ENCODE measurements at regions not wholly inside any gene's neighbourhood (a gene's known extent, or its start where the extent isn't known, plus 50 kb on each side); places are given as distances from the start of the nearest gene placed in this dataset.

DNA sequence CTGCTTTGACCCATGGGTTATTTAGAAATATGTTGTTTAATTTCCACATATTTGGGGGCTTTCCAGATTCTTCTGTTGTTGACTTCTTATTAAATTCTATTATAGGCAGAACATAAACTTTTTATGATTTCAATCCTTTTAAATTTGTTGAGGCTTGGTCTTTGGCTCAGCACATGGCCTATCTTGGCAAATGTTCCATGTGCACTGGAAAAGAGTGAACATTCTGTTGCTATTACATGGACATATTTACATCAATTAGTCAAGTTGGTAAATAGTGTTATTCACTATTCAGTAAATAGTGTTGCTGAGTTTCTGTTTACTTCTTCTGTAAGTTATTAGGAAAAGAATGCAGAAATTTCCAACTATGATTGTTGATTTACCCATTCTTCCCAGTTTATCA is 75.4 kb downstream of the ETS2 start:
- TF ChIP-seq JUND (IDR thresholded peaks at IDR 0.05; ENCODE audit: low read depth), result no peak
- in situ Hi-C loops (cut with HindIII; ENCODE audit: low pct_unique_long_range_greater_than_20kb, low sequenced_read_pairs), result no loop called here

DNA sequence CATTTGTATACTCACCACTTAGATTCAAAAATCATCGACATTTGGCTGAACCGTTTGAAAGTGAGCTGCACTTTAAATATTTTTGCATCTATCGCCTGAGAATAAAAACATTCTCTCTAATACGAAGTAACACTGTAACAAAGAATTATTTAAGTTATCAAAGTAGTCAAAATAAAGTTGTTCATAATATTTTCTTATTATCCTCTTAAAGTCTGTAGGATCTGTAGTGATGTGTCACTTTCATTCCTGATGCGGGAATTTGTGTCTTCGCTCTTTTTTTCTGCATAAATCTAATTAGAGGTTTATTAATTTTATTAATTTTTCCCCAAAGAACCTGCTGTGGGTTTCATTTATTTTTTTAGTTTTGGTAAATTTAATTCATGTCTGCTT is 74.8 kb downstream of the ETS2 start:
- in situ Hi-C loops (cut with HindIII; ENCODE audit: low pct_unique_long_range_greater_than_20kb, low sequenced_read_pairs), result no loop called here
- no peak for DNase-seq (ENCODE audit: low read depth in 1 of 2, low spot score in 1 of 2)
- no peak for TF ChIP-seq JUND (IDR thresholded peaks at IDR 0.05; ENCODE audit: low read depth)

More for the DNA sequence above, 75.4 kb downstream of the ETS2 start:
- no peak for DNase-seq (ENCODE audit: low read depth in 1 of 2, low spot score in 1 of 2)

DNA sequence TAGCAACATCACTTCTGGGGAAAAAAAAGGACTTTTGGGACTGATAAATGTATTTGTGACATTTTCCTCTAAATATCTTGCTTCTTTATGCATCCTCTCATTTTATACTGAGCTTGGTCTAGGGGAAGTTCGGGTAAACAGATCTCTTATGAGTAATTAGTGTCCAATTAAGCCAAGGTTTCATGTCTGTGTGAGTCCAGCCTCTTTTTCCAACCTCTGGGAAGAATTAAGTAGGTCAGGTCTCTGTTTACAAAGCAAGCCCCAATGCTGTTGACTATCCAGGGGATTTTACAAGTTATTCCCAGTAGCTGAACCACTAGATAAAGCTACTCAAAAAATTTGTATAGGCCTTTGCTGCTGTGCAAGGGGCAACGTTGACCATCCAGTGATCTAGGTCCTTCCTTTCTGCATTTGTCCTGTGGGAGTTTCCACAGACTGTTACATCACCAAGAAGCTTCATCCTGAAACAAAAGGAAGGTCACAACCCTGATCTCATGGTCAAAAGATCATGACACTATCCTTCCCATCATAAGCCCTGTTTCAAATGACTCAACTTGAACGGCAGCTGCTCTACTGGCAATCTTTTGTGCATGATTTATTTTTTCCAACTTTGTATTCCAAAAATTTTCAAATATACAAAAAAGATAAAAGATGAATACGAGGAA is 74.3 kb downstream of the ETS2 start:
- in situ Hi-C loops (cut with HindIII; ENCODE audit: low pct_unique_long_range_greater_than_20kb, low sequenced_read_pairs), result no loop called here
- TF ChIP-seq JUND (IDR thresholded peaks at IDR 0.05; ENCODE audit: low read depth), result no peak

DNA sequence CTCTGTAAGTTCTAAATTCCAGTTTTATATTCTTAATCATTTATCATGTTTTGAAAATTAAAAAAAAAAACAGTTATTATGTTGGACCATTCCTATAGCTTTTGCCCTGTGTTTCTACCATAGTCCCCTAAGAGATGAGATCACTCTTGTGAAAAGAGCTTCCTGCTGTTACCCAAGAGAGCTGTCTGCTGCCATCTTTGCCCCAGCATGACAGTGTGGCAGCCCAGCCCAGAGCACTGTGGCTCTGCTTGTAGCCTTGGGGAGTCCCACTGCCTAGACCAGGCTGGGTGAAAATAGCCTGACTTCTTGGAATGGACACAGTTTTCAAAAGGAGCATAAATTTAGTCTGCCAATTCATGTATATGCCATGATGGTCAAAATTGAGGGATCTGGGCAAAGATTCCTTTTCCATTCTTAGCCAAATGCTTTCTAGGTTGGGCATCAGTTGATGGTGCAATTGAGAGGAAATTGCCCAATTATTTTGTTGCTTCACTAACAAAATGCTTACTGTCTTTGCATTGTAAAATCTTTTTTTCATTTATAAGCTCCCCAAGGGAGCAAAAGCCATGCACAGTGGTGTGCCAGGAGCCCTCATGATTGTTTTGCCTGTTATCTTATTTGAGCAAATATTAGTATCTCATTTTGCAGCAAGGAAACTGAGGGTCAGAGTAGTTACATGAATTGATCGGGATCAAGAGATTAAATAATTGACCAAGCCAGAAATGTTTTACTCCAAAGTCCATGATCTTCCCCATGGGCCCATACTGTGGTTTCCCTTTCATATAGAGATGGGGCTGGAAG is 72.8 kb downstream of the ETS2 start:
- in situ Hi-C loops (cut with HindIII; ENCODE audit: low pct_unique_long_range_greater_than_20kb, low sequenced_read_pairs), result no loop called here

More for the DNA sequence above, 74.3 kb downstream of the ETS2 start:
- DNase-seq (ENCODE audit: low read depth in 1 of 2, low spot score in 1 of 2), result no peak

DNA sequence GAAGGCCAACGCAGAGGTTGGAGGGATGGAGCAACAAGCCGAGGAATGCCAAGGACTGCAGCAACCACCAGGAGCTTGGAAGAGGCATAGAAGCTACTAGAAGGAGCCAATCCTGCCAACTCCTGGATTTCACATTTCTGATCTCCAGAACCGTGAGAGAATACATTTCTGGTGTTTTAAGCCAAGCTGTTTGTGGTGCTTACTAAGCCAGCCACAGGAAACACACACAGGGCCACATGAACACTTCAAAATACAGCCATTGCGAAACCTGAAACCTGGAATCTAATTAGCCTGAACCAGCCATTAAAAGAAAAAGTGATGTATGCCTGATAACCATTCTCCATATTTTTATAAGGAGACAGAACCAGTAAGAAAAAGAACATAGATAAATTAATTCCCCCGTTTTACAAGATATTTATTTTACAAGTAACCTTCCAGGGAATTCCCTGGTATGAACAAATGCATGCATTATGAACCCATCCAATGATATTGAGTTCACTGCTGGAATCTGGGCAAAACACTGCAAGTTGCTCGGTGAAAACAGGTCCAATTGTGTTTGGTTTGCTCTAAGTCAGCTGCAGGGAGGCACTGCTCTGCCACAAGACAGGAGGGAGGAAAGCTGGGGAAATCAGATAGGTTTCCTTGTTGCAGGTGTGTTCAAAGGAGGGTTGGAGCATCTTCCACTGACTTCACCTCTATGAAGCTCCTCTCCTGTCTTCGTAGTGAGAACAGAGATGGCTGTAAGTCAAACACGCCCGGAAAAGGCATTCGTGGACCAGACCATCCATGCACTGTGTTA is 70.2 kb downstream of the ETS2 start:
- in situ Hi-C loops (cut with HindIII; ENCODE audit: low pct_unique_long_range_greater_than_20kb, low sequenced_read_pairs), result no loop called here
- DNase-seq (ENCODE audit: low read depth in 1 of 2, low spot score in 1 of 2), result no peak
- TF ChIP-seq JUND (IDR thresholded peaks at IDR 0.05; ENCODE audit: low read depth), result no peak

More for the DNA sequence above, 72.8 kb downstream of the ETS2 start:
- TF ChIP-seq JUND (IDR thresholded peaks at IDR 0.05; ENCODE audit: low read depth), result no peak
- no peak for DNase-seq (ENCODE audit: low read depth in 1 of 2, low spot score in 1 of 2)
